PC-3 (cell line): ENCODE measurements at regions not wholly inside any gene's neighbourhood (a gene's known extent, or its start where the extent isn't known, plus 50 kb on each side); places are given as distances from the start of the nearest gene placed in this dataset.
A peak's percentile ranks its signal among the peaks of the same experiment; 100 is the strongest.

Experiments used
- ATAC-seq: fragments of 200-7000 bp; cut with Tn5 transposase; 2 replicates; pipeline ENCODE4 v1.9.1; 2020; ENCODE audit warnings: mild to moderate bottlenecking, moderate library complexity
- BruUV-seq: library from RNA; stranded (reverse); fragments of 400-500 nt; replicated peaks from 2 replicates; lab custom pipeline; 2021; lab: Mats Ljungman, UMichigan
- CTCF ChIA-PET: fragments of 300-600 bp; sonication (Branson Sonifier 250); formaldehyde crosslinking; loops from one replicate; lab custom pipeline; 2022; ENCODE audit warnings: antibody characterized with exemption; lab: Charles Lee
- POLR2A ChIA-PET: fragments of 300-600 bp; sonication (Branson Sonifier 250); formaldehyde crosslinking; loops from one replicate; lab custom pipeline; 2022; ENCODE audit warnings: antibody characterized with exemption; ENCODE audit not compliant: unreplicated experiment; lab: Charles Lee
- DNase-seq: peaks from one replicate; pipeline ENCODE4 v3.0.0-alpha.2; 2015
- H2AFZ ChIP-seq: fragments of 300-600 bp; sonication (generic); 2 replicates; pipeline ENCODE4 v1.6.0; 2016; ENCODE audit warnings: antibody characterized with exemption, low read length
- H3F3A ChIP-seq: fragments of 300-600 bp; sonication (generic); one replicate; pipeline ENCODE4 v1.6.0; 2017; ENCODE audit warnings: antibody characterized with exemption, low read length, control low read depth, mild to moderate bottlenecking; ENCODE audit not compliant: unreplicated experiment
- H3K27ac ChIP-seq: fragments of 300-600 bp; sonication (generic); 2 replicates; pipeline ENCODE4 v1.5.1; 2016; ENCODE audit warnings: mild to moderate bottlenecking, low read length
- H3K27me3 ChIP-seq: fragments of 300-600 bp; sonication (generic); 2 replicates; pipeline ENCODE4 v1.6.1; 2016; ENCODE audit warnings: low read length, mixed read lengths
- H3K36me3 ChIP-seq: fragments of 300-600 bp; sonication (generic); 2 replicates; pipeline ENCODE4 v1.6.1; 2016; ENCODE audit warnings: low read depth, mixed run types, low read length, mixed read lengths
- H3K4me1 ChIP-seq: fragments of 300-600 bp; sonication (generic); 2 replicates; pipeline ENCODE4 v1.5.1; 2016; ENCODE audit warnings: low read length; ENCODE audit not compliant: insufficient read depth
- H3K4me2 ChIP-seq: fragments of 300-600 bp; sonication (generic); 2 replicates; pipeline ENCODE4 v1.6.0; 2016; ENCODE audit warnings: low read length
- H3K4me3 ChIP-seq: fragments of 300-600 bp; sonication (generic); 2 replicates; pipeline ENCODE4 v1.5.1; 2016; ENCODE audit warnings: mild to moderate bottlenecking, low read length, mixed read lengths
- H3K79me2 ChIP-seq: fragments of 300-600 bp; sonication (generic); 2 replicates; pipeline ENCODE4 v1.6.1; 2017; ENCODE audit warnings: low read length, mixed read lengths
- H3K9ac ChIP-seq: fragments of 300-600 bp; sonication (generic); 2 replicates; pipeline ENCODE4 v1.6.0; 2016; ENCODE audit warnings: mild to moderate bottlenecking, low read length
- H3K9me2 ChIP-seq: fragments of 300-600 bp; sonication (generic); replicated peaks from 2 replicates; pipeline ENCODE4 v1.6.1; 2016; ENCODE audit warnings: mixed run types, low read length, mixed read lengths
- H3K9me3 ChIP-seq: fragments of 300-600 bp; sonication (generic); 2 replicates; pipeline ENCODE4 v1.6.1; 2016; ENCODE audit warnings: low read length, mixed read lengths
- H4K20me1 ChIP-seq: fragments of 300-600 bp; sonication (generic); 2 replicates; pipeline ENCODE4 v1.6.1; 2016; ENCODE audit warnings: low read length, mixed read lengths
- CTCF ChIP-seq: fragments of 300-600 bp; sonication (generic); conservative IDR thresholded peaks from 2 replicates; pipeline ENCODE4 v1.5.1; 2017; ENCODE audit warnings: antibody characterized with exemption, low read depth, mild to moderate bottlenecking, low read length
- EZH2 ChIP-seq: fragments of 300-600 bp; sonication (generic); IDR thresholded peaks from one replicate; pipeline ENCODE4 v1.6.1; 2017; ENCODE audit warnings: antibody characterized with exemption, mild to moderate bottlenecking, low read length; ENCODE audit not compliant: unreplicated experiment
- EZH2phosphoT487 ChIP-seq: fragments of 300-600 bp; sonication (generic); IDR thresholded peaks from 2 replicates; pipeline ENCODE4 v1.6.1; 2018; ENCODE audit warnings: mild to moderate bottlenecking, antibody characterized with exemption, low read length, borderline replicate concordance
- intact Hi-C: fragments of 100-400 bp; cut with micrococcal nuclease; formaldehyde crosslinking; loops from 2 replicates; pipeline ENCODE4 v1.9.0; 2023

- Histone ChIP-seq H3K27ac (no peak overlapping the region), H3K9ac (no peak overlapping the region), H3K4me3 (no peak overlapping the region), H3K9me2 (no peaks in the 10 kb centered on the region), H3K4me2 (no peak overlapping the region), H3K4me1 (0 out of 2 replicates have a peak, but pooled peaks cover 6% of the 10 kb centered on the region), H3K79me2 (no peaks in the 10 kb centered on the region), H3K36me3 (no peaks in the 10 kb centered on the region), H3K9me3 (no peaks in the 10 kb centered on the region), H3K27me3 (no peaks in the 10 kb centered on the region), H3F3A (no peaks in the 10 kb centered on the region), H2AFZ (no peak overlapping the region), H4K20me1 (no peaks in the 10 kb centered on the region)
- intact Hi-C loops: no loop called here
- DNase-seq (peak; percentile 42), ATAC-seq (peak; percentile 94)
- CTCF ChIA-PET: no interaction called here
- POLR2A ChIA-PET: no interaction called here
- TF ChIP-seq EZH2 (no peak), EZH2phosphoT487 (no peak), CTCF (no peak)
- no TSS peak for BruUV-seq
Measured at GRCh38 chr7:124398937-124399552, 366.2 kb upstream of the TMEM229A start.

GRCh38 chr7:124397134-124397533 is 364.3 kb upstream of the TMEM229A start:
- Histone ChIP-seq H3K79me2 (no peaks in the 10 kb centered on the region), H2AFZ (no peak overlapping the region), H3K9ac (no peak overlapping the region), H3K4me2 (no peak overlapping the region), H3K9me2 (no peaks in the 10 kb centered on the region), H4K20me1 (no peaks in the 10 kb centered on the region), H3F3A (no peaks in the 10 kb centered on the region), H3K27ac (no peak overlapping the region), H3K36me3 (no peaks in the 10 kb centered on the region), H3K4me1 (0 out of 2 replicates have a peak, but pooled peaks cover 6% of the 10 kb centered on the region), H3K4me3 (no peak overlapping the region), H3K27me3 (no peaks in the 10 kb centered on the region), H3K9me3 (no peaks in the 10 kb centered on the region)
- no peak for DNase-seq
- ChIA-PET POLR2A (no interaction called here), CTCF (no interaction called here)
- no TSS peak for BruUV-seq
- intact Hi-C loops: no loop called here
- ATAC-seq: no peak
- TF ChIP-seq EZH2phosphoT487 (no peak), EZH2 (no peak), CTCF (no peak)

GRCh38 chr7:124390301-124390700 is 357.4 kb upstream of the TMEM229A start:
- no peak overlapping the region for H3K4me3 ChIP-seq
- H3F3A ChIP-seq: no peaks in the 10 kb centered on the region
- no peaks in the 10 kb centered on the region for H4K20me1 ChIP-seq
- no peak for TF ChIP-seq EZH2
- TF ChIP-seq CTCF: no peak
- no peak for TF ChIP-seq EZH2phosphoT487
- ATAC-seq (no peak), DNase-seq (no peak)
- CTCF ChIA-PET: no interaction called here
- no peaks in the 10 kb centered on the region for H3K9me2 ChIP-seq
- H3K4me2 ChIP-seq: no peak overlapping the region
- intact Hi-C loops: no loop called here
- no peak overlapping the region for H3K9ac ChIP-seq
- no peaks in the 10 kb centered on the region for H3K4me1 ChIP-seq
- no peak overlapping the region for H2AFZ ChIP-seq
- POLR2A ChIA-PET: no interaction called here
- H3K27ac ChIP-seq: no peak overlapping the region
- H3K27me3 ChIP-seq: no peaks in the 10 kb centered on the region
- no peaks in the 10 kb centered on the region for H3K36me3 ChIP-seq
- no peaks in the 10 kb centered on the region for H3K9me3 ChIP-seq
- BruUV-seq: no TSS peak
- H3K79me2 ChIP-seq: no peaks in the 10 kb centered on the region
